Activated T-cell treated with anti-CD3 and anti-CD28 coated beads for 24 hours (primary cell): ENCODE measurements at regions not wholly inside any gene's neighbourhood (a gene's known extent, or its start where the extent isn't known, plus 50 kb on each side); places are given as distances from the start of the nearest gene placed in this dataset.

Experiments used
- DNase-seq: peaks from one replicate; pipeline ENCODE4 v3.0.0-alpha.2; 2020; ENCODE audit warnings: low read depth

- no peak for DNase-seq
Measured at GRCh38 chr4:123841447-123842121, 445.0 kb downstream of the SPRY1 start.

- no peak for DNase-seq
Measured at GRCh38 chr4:123843137-123843536, 446.5 kb downstream of the SPRY1 start.

- no peak for DNase-seq
Measured at GRCh38 chr4:123844374-123844773, 447.8 kb downstream of the SPRY1 start.

GRCh38 chr4:123846092-123846491 is 449.5 kb downstream of the SPRY1 start:
- no peak for DNase-seq

GRCh38 chr4:123846561-123846960 is 450.0 kb downstream of the SPRY1 start:
- no peak for DNase-seq

- DNase-seq: no peak
Measured at GRCh38 chr4:123848606-123849005, 452.0 kb downstream of the SPRY1 start.

GRCh38 chr4:123849495-123849894 is 452.9 kb downstream of the SPRY1 start:
- DNase-seq: no peak

GRCh38 chr4:123851521-123851920 is 454.9 kb downstream of the SPRY1 start:
- DNase-seq: no peak

- no peak for DNase-seq
Measured at GRCh38 chr4:123853651-123854050, 457.1 kb downstream of the SPRY1 start.

GRCh38 chr4:123856689-123857545 is 460.3 kb downstream of the SPRY1 start:
- no peak for DNase-seq

- no peak for DNase-seq
Measured at GRCh38 chr4:123858465-123858864, 461.9 kb downstream of the SPRY1 start.

- no peak for DNase-seq
Measured at GRCh38 chr4:123862812-123863211, 466.2 kb downstream of the SPRY1 start.

- no peak for DNase-seq
Measured at GRCh38 chr4:123866796-123867195, 470.2 kb downstream of the SPRY1 start.

GRCh38 chr4:123867910-123868587 is 471.5 kb downstream of the SPRY1 start:
- DNase-seq: no peak

- DNase-seq: no peak
Measured at GRCh38 chr4:123869286-123870215, 473.0 kb downstream of the SPRY1 start.

- no peak for DNase-seq
Measured at GRCh38 chr4:123870216-123870876, 473.8 kb downstream of the SPRY1 start.

- no peak for DNase-seq
Measured at GRCh38 chr4:123871341-123871740, 474.7 kb downstream of the SPRY1 start.

- no peak for DNase-seq
Measured at GRCh38 chr4:123874063-123874462, 477.5 kb downstream of the SPRY1 start.

GRCh38 chr4:123876143-123876542 is 479.5 kb downstream of the SPRY1 start:
- DNase-seq: no peak

- no peak for DNase-seq
Measured at GRCh38 chr4:123876671-123877101, 480.1 kb downstream of the SPRY1 start.

GRCh38 chr4:123877551-123877950 is 481.0 kb downstream of the SPRY1 start:
- no peak for DNase-seq
